ENCODE measurements at regions not wholly inside any gene's neighbourhood (a gene's known extent, or its start where the extent isn't known, plus 50 kb on each side); places are given as distances from the start of the nearest gene placed in this dataset.

GRCh38 chr2:145290986-145291385 lies 771.1 kb upstream of the ZEB2 start:
- Mint-ChIP-seq H3K9me3 (no peaks in the 10 kb centered on the region), H3K36me3 (no peaks in the 10 kb centered on the region), H3K27me3 (no peaks in the 10 kb centered on the region), H3K4me3 (no peak overlapping the region), H3K4me1 (ENCODE audit: low read depth) (no peaks in the 10 kb centered on the region), H3K27ac (no peak overlapping the region)
- intact Hi-C loops (cut with micrococcal nuclease), result no loop called here
- DNase-seq, result no peak
- POLR2A ChIA-PET, result no interaction called here
- CTCF ChIA-PET, result no interaction called here

GRCh38 chr2:145289946-145290345 lies 770.0 kb upstream of the ZEB2 start:
- Mint-ChIP-seq H3K27me3 (no peaks in the 10 kb centered on the region), H3K27ac (no peak overlapping the region), H3K4me3 (no peak overlapping the region), H3K4me1 (ENCODE audit: low read depth) (no peaks in the 10 kb centered on the region), H3K36me3 (no peaks in the 10 kb centered on the region), H3K9me3 (no peaks in the 10 kb centered on the region)
- intact Hi-C loops (cut with micrococcal nuclease), result no loop called here
- DNase-seq, result no peak
- ChIA-PET CTCF (no interaction called here), POLR2A (no interaction called here)

GRCh38 chr2:145288650-145289496 lies 769.0 kb upstream of the ZEB2 start:
- Mint-ChIP-seq H3K36me3 (no peaks in the 10 kb centered on the region), H3K9me3 (no peaks in the 10 kb centered on the region), H3K27ac (no peak overlapping the region), H3K27me3 (no peaks in the 10 kb centered on the region), H3K4me1 (ENCODE audit: low read depth) (no peaks in the 10 kb centered on the region), H3K4me3 (no peak overlapping the region)
- DNase-seq, result no peak
- ChIA-PET POLR2A (no interaction called here), CTCF (no interaction called here)
- intact Hi-C loops (cut with micrococcal nuclease), result no loop called here

- Mint-ChIP-seq H3K4me1 (ENCODE audit: low read depth) (no peaks in the 10 kb centered on the region), H3K27me3 (no peaks in the 10 kb centered on the region), H3K36me3 (no peaks in the 10 kb centered on the region), H3K4me3 (no peak overlapping the region), H3K9me3 (no peaks in the 10 kb centered on the region), H3K27ac (no peak overlapping the region)
- DNase-seq, result no peak
- ChIA-PET POLR2A (no interaction called here), CTCF (no interaction called here)
- intact Hi-C loops (cut with micrococcal nuclease), result no loop called here
Measured at GRCh38 chr2:145287736-145288135, 767.8 kb upstream of the ZEB2 start.

GRCh38 chr2:145286716-145287275 lies 766.9 kb upstream of the ZEB2 start:
- H3K27ac Mint-ChIP-seq, result no peak overlapping the region
- H3K27me3 Mint-ChIP-seq, result no peaks in the 10 kb centered on the region
- intact Hi-C loops (cut with micrococcal nuclease), result no loop called here
- no peak overlapping the region for H3K4me3 Mint-ChIP-seq
- ChIA-PET CTCF (no interaction called here), POLR2A (no interaction called here)
- H3K4me1 Mint-ChIP-seq (ENCODE audit: low read depth), result no peaks in the 10 kb centered on the region
- H3K9me3 Mint-ChIP-seq, result no peaks in the 10 kb centered on the region
- no peak for DNase-seq
- H3K36me3 Mint-ChIP-seq, result no peaks in the 10 kb centered on the region

GRCh38 chr2:145284551-145284950 lies 764.6 kb upstream of the ZEB2 start:
- Mint-ChIP-seq H3K36me3 (no peaks in the 10 kb centered on the region), H3K27me3 (no peaks in the 10 kb centered on the region), H3K27ac (no peak overlapping the region), H3K4me1 (ENCODE audit: low read depth) (no peaks in the 10 kb centered on the region), H3K9me3 (no peaks in the 10 kb centered on the region), H3K4me3 (no peak overlapping the region)
- CTCF ChIA-PET, result no interaction called here
- DNase-seq, result no peak
- POLR2A ChIA-PET, result no interaction called here
- intact Hi-C loops (cut with micrococcal nuclease), result no loop called here

- no peak for DNase-seq
- no peaks in the 10 kb centered on the region for H3K9me3 Mint-ChIP-seq
- H3K27me3 Mint-ChIP-seq, result no peaks in the 10 kb centered on the region
- ChIA-PET CTCF (no interaction called here), POLR2A (no interaction called here)
- no peak overlapping the region for H3K27ac Mint-ChIP-seq
- no peaks in the 10 kb centered on the region for H3K36me3 Mint-ChIP-seq
- no peak overlapping the region for H3K4me3 Mint-ChIP-seq
- no peaks in the 10 kb centered on the region for H3K4me1 Mint-ChIP-seq (ENCODE audit: low read depth)
- intact Hi-C loops (cut with micrococcal nuclease), result no loop called here
Measured at GRCh38 chr2:145283131-145283530, 763.2 kb upstream of the ZEB2 start.

GRCh38 chr2:145277922-145278321 lies 758.0 kb upstream of the ZEB2 start:
- no peak for DNase-seq
- no peaks in the 10 kb centered on the region for H3K4me1 Mint-ChIP-seq (ENCODE audit: low read depth)
- CTCF ChIA-PET, result no interaction called here
- no peaks in the 10 kb centered on the region for H3K36me3 Mint-ChIP-seq
- H3K9me3 Mint-ChIP-seq, result peaks cover 2% of the 10 kb centered on the region
- H3K27me3 Mint-ChIP-seq, result no peaks in the 10 kb centered on the region
- H3K27ac Mint-ChIP-seq, result no peak overlapping the region
- no peak overlapping the region for H3K4me3 Mint-ChIP-seq
- intact Hi-C loops (cut with micrococcal nuclease), result no loop called here
- POLR2A ChIA-PET, result no interaction called here

- Mint-ChIP-seq H3K27ac (no peak overlapping the region), H3K4me3 (no peak overlapping the region), H3K27me3 (no peaks in the 10 kb centered on the region), H3K36me3 (no peaks in the 10 kb centered on the region), H3K9me3 (peaks cover 2% of the 10 kb centered on the region), H3K4me1 (ENCODE audit: low read depth) (no peaks in the 10 kb centered on the region)
- POLR2A ChIA-PET, result no interaction called here
- CTCF ChIA-PET, result no interaction called here
- DNase-seq, result no peak
- intact Hi-C loops (cut with micrococcal nuclease), result no loop called here
Measured at GRCh38 chr2:145273840-145274239, 753.9 kb upstream of the ZEB2 start.

GRCh38 chr2:145268931-145269330 lies 749.0 kb upstream of the ZEB2 start:
- CTCF ChIA-PET, result no interaction called here
- H3K27ac Mint-ChIP-seq, result no peak overlapping the region
- peaks cover 2% of the 10 kb centered on the region for H3K27me3 Mint-ChIP-seq
- intact Hi-C loops (cut with micrococcal nuclease), result no loop called here
- no peak overlapping the region for H3K4me3 Mint-ChIP-seq
- H3K9me3 Mint-ChIP-seq, result peaks cover 2% of the 10 kb centered on the region
- H3K4me1 Mint-ChIP-seq (ENCODE audit: low read depth), result no peaks in the 10 kb centered on the region
- no peak for DNase-seq
- POLR2A ChIA-PET, result no interaction called here
- H3K36me3 Mint-ChIP-seq, result no peaks in the 10 kb centered on the region

- H3K27ac Mint-ChIP-seq, result no peak overlapping the region
- intact Hi-C loops (cut with micrococcal nuclease), result no loop called here
- peaks cover 2% of the 10 kb centered on the region for H3K27me3 Mint-ChIP-seq
- H3K9me3 Mint-ChIP-seq, result no peaks in the 10 kb centered on the region
- no peak overlapping the region for H3K4me3 Mint-ChIP-seq
- no peak for DNase-seq
- H3K4me1 Mint-ChIP-seq (ENCODE audit: low read depth), result no peaks in the 10 kb centered on the region
- no peaks in the 10 kb centered on the region for H3K36me3 Mint-ChIP-seq
- ChIA-PET POLR2A (no interaction called here), CTCF (no interaction called here)
Measured at GRCh38 chr2:145267451-145267850, 747.5 kb upstream of the ZEB2 start.

- Mint-ChIP-seq H3K27ac (no peak overlapping the region), H3K9me3 (no peaks in the 10 kb centered on the region), H3K36me3 (no peaks in the 10 kb centered on the region), H3K4me3 (no peak overlapping the region), H3K27me3 (peaks cover 2% of the 10 kb centered on the region), H3K4me1 (ENCODE audit: low read depth) (no peaks in the 10 kb centered on the region)
- CTCF ChIA-PET, result no interaction called here
- DNase-seq, result no peak
- intact Hi-C loops (cut with micrococcal nuclease), result no loop called here
- POLR2A ChIA-PET, result no interaction called here
Measured at GRCh38 chr2:145265244-145265643, 745.3 kb upstream of the ZEB2 start.

- ChIA-PET POLR2A (no interaction called here), CTCF (no interaction called here)
- Mint-ChIP-seq H3K4me1 (ENCODE audit: low read depth) (no peaks in the 10 kb centered on the region), H3K4me3 (no peak overlapping the region), H3K27me3 (peaks cover 2% of the 10 kb centered on the region), H3K36me3 (no peaks in the 10 kb centered on the region), H3K9me3 (peaks cover 2% of the 10 kb centered on the region), H3K27ac (no peak overlapping the region)
- no peak for DNase-seq
- intact Hi-C loops (cut with micrococcal nuclease), result no loop called here
Measured at GRCh38 chr2:145260674-145261073, 740.8 kb upstream of the ZEB2 start.
